H9 (cell line): ENCODE measurements at regions not wholly inside any gene's neighbourhood (a gene's known extent, or its start where the extent isn't known, plus 50 kb on each side); places are given as distances from the start of the nearest gene placed in this dataset.

Source experiments
- DNase-seq: peaks from one replicate; pipeline ENCODE4 v3.0.0-alpha.2; 2017
- H2AFZ ChIP-seq: one replicate; pipeline ENCODE4 v1.6.1; 2013; ENCODE audit warnings: mild to moderate bottlenecking, low read length, control low read depth, moderate library complexity
- H2AK5ac ChIP-seq: 2 replicates; pipeline ENCODE4 v1.6.1; 2013; ENCODE audit warnings: low read length, control low read depth, mixed read lengths; ENCODE audit not compliant: insufficient read length
- H2BK120ac ChIP-seq: one replicate; pipeline ENCODE4 v1.6.1; 2013; ENCODE audit warnings: low read depth, mild to moderate bottlenecking, low read length, control low read depth, inconsistent platforms; ENCODE audit not compliant: poor library complexity, severe bottlenecking
- H2BK12ac ChIP-seq: 2 replicates; pipeline ENCODE4 v1.6.1; 2013; ENCODE audit warnings: low read length, control low read depth, mixed read lengths, low read depth; ENCODE audit not compliant: insufficient read length
- H2BK15ac ChIP-seq: 2 replicates; pipeline ENCODE4 v1.6.1; 2013; ENCODE audit warnings: low read depth, low read length, control low read depth
- H2BK20ac ChIP-seq: one replicate; pipeline ENCODE4 v1.6.1; 2013; ENCODE audit warnings: low read depth, mild to moderate bottlenecking, low read length, control low read depth, inconsistent platforms; ENCODE audit not compliant: poor library complexity, severe bottlenecking
- H2BK5ac ChIP-seq: 2 replicates; pipeline ENCODE4 v1.6.1; 2013; ENCODE audit warnings: low read length, control low read depth, mixed read lengths; ENCODE audit not compliant: insufficient read length
- H3K14ac ChIP-seq: 2 replicates; pipeline ENCODE4 v1.6.1; 2013; ENCODE audit warnings: low read length, control low read depth; ENCODE audit not compliant: insufficient read depth
- H3K18ac ChIP-seq: 2 replicates; pipeline ENCODE4 v1.6.1; 2013; ENCODE audit warnings: low read depth, mild to moderate bottlenecking, mixed read lengths, low read length, control low read depth; ENCODE audit not compliant: insufficient read length
- H3K23ac ChIP-seq: 2 replicates; pipeline ENCODE4 v1.6.1; 2013; ENCODE audit warnings: low read length, control low read depth, mixed read lengths, low read depth; ENCODE audit not compliant: insufficient read length
- H3K23me2 ChIP-seq: 2 replicates; pipeline ENCODE4 v1.6.1; 2013; ENCODE audit warnings: low read depth, mild to moderate bottlenecking, mixed read lengths, low read length, control low read depth; ENCODE audit not compliant: insufficient read length, poor library complexity, severe bottlenecking
- H3K27ac ChIP-seq: 2 replicates; pipeline ENCODE4 v1.5.1; 2013; ENCODE audit warnings: low read length, control low read depth, mixed read lengths, low read depth; ENCODE audit not compliant: insufficient read length
- H3K27me3 ChIP-seq: 2 replicates; pipeline ENCODE4 v1.6.1; 2013; ENCODE audit warnings: low read length, control low read depth, inconsistent platforms; ENCODE audit not compliant: insufficient read depth
- H3K4ac ChIP-seq: 2 replicates; pipeline ENCODE4 v1.6.1; 2013; ENCODE audit warnings: low read depth, mild to moderate bottlenecking, control low read depth, inconsistent platforms, low read length, moderate library complexity
- H3K4me1 ChIP-seq: 2 replicates; pipeline ENCODE4 v1.6.1; 2013; ENCODE audit warnings: low read length, control low read depth, inconsistent platforms; ENCODE audit not compliant: insufficient read depth
- H3K4me2 ChIP-seq: 2 replicates; pipeline ENCODE4 v1.6.1; 2013; ENCODE audit warnings: low read length, control low read depth, mixed read lengths; ENCODE audit not compliant: insufficient read length, insufficient read depth
- H3K56ac ChIP-seq: 2 replicates; pipeline ENCODE4 v1.6.1; 2013; ENCODE audit warnings: low read depth, mild to moderate bottlenecking, mixed read lengths, low read length, control low read depth; ENCODE audit not compliant: insufficient read length
- H3K79me1 ChIP-seq: 2 replicates; pipeline ENCODE4 v1.6.1; 2013; ENCODE audit warnings: low read depth, mild to moderate bottlenecking, moderate library complexity, low read length, control low read depth, inconsistent platforms; ENCODE audit not compliant: insufficient read depth, poor library complexity, severe bottlenecking
- H3K79me2 ChIP-seq: 2 replicates; pipeline ENCODE4 v1.6.1; 2013; ENCODE audit warnings: low read length, control low read depth, inconsistent platforms; ENCODE audit not compliant: insufficient read depth
- H3K9ac ChIP-seq: 2 replicates; pipeline ENCODE4 v1.6.1; 2013; ENCODE audit warnings: low read length, control low read depth, mixed read lengths; ENCODE audit not compliant: insufficient read length; ENCODE audit errors: extremely low read depth
- H3K9me3 ChIP-seq: one replicate; pipeline ENCODE4 v1.6.1; 2013; ENCODE audit warnings: low read depth, low read length, inconsistent platforms; ENCODE audit not compliant: control insufficient read depth
- H3T11ph ChIP-seq: one replicate; pipeline ENCODE4 v1.6.1; 2013; ENCODE audit warnings: mild to moderate bottlenecking, low read length, control low read depth, inconsistent platforms
- H4K20me1 ChIP-seq: one replicate; pipeline ENCODE4 v1.6.1; 2013; ENCODE audit not compliant: control insufficient read depth, insufficient read length, insufficient read depth
- H4K5ac ChIP-seq: 2 replicates; pipeline ENCODE4 v1.6.1; 2013; ENCODE audit warnings: low read depth, mild to moderate bottlenecking, mixed read lengths, low read length, control low read depth; ENCODE audit not compliant: insufficient read length
- H4K8ac ChIP-seq: replicated peaks from 2 replicates; pipeline ENCODE4 v1.6.1; 2013; ENCODE audit warnings: low read length, control low read depth, mixed read lengths, low read depth; ENCODE audit not compliant: insufficient read length
- H4K91ac ChIP-seq: 2 replicates; pipeline ENCODE4 v1.6.1; 2013; ENCODE audit warnings: low read depth, mild to moderate bottlenecking, moderate library complexity, mixed read lengths, low read length, control low read depth; ENCODE audit not compliant: insufficient read length
- H3K27ac Mint-ChIP-seq, 3 experiments: 2 replicates in 2 of 3; 3 replicates in 1 of 3; pipeline ENCODE4 v1.8.0; 2020 to 2021; ENCODE audit warnings: mixed read lengths in 3 of 3, mild to moderate bottlenecking in 1 of 3, moderate library complexity in 1 of 3
- H3K27me3 Mint-ChIP-seq: 2 replicates; pipeline ENCODE4 v1.8.0; 2021; ENCODE audit warnings: low read depth, mild to moderate bottlenecking, moderate library complexity, mixed read lengths
- H3K36me3 Mint-ChIP-seq, 3 experiments: 2 replicates in 2 of 3; 3 replicates in 1 of 3; pipeline ENCODE4 v1.8.0; 2020 to 2021; ENCODE audit warnings: low read depth in 3 of 3, mixed read lengths in 3 of 3; ENCODE audit not compliant: insufficient read depth in 1 of 3
- H3K4me1 Mint-ChIP-seq, 2 experiments: 2 replicates each; pipeline ENCODE4 v1.8.0; 2020; ENCODE audit warnings: mixed read lengths in 2 of 2
- H3K4me3 Mint-ChIP-seq, 2 experiments: 2 replicates in 1 of 2; 3 replicates in 1 of 2; pipeline ENCODE4 v1.8.0; 2020 to 2021; ENCODE audit warnings: mild to moderate bottlenecking in 2 of 2, mixed read lengths in 2 of 2, moderate library complexity in 1 of 2
- H3K9me3 Mint-ChIP-seq, 2 experiments: 2 replicates in 1 of 2; 3 replicates in 1 of 2; pipeline ENCODE4 v1.8.0; 2020; ENCODE audit warnings: mild to moderate bottlenecking in 2 of 2, mixed read lengths in 2 of 2, moderate library complexity in 1 of 2
- CTCF ChIP-seq: fragments of 200-600 bp; sonication (generic); conservative IDR thresholded peaks from 3 replicates; pipeline ENCODE4 v1.8.0; 2021; ENCODE audit warnings: antibody characterized with exemption, mild to moderate bottlenecking
- WGBS: extraction: QIAGEN DNeasy Blood & Tissue Kit; methylation state at CpG from one replicate; pipeline ENCODE4 v1.1.7; 2013; ENCODE audit warnings: missing lambda C conversion rate, low lambda C conversion rate, mixed read lengths; ENCODE audit not compliant: insufficient read length; ENCODE audit errors: extremely low coverage; 5-methylcytosine and 5-hydroxymethylcytosine counted together

DNA sequence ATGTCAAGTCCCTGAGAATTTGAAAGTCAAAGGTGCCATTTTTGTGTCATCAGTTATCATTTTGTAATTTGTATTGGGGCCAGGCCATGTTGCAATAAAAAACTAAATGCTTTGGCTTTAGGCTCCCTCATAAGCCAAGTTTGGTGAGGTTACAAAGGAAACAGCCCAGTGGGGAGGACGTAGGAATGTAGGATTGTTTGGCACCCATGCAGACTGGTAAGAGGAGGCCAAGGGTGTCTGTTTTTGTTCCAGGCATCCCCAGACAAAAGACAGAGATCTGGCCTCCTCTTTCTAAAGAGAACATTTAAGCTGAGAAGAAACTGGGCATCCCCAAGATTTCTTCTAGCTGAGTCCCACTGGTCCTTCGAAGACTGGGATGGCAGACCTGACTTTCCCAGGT, 111.7 kb downstream of the SUDS3 start:
- no peak overlapping the region for H3K18ac ChIP-seq
- Mint-ChIP-seq H3K9me3 (peaks cover 24 to 29% of the 10 kb centered on the region in 2 experiments), H3K4me3 (no peak overlapping the region; a peak in 1 of 5 replicates), H3K27me3 (peaks cover 8% of the 10 kb centered on the region; the same call in 1 of the 2 replicates), H3K4me1 (peaks cover 3 to 5% of the 10 kb centered on the region in 2 experiments), H3K36me3 (peaks cover 17 to 26% (median 22%) of the 10 kb centered on the region in 3 experiments; a peak in 6 of 7 replicates), H3K27ac (no peak overlapping the region)
- no peak overlapping the region for H2BK5ac ChIP-seq
- no peak overlapping the region for H2BK12ac ChIP-seq
- H4K5ac ChIP-seq = no peak overlapping the region
- TF ChIP-seq CTCF = no peak
- no peaks in the 10 kb centered on the region for H4K20me1 ChIP-seq
- H3T11ph ChIP-seq = no peak overlapping the region
- no peaks in the 10 kb centered on the region for H3K79me1 ChIP-seq
- H2BK20ac ChIP-seq = no peak overlapping the region
- no CpG with 5 or more reads among the region's 2 CpGs for WGBS
- H3K4ac ChIP-seq = no peak overlapping the region
- no peak overlapping the region for H4K91ac ChIP-seq
- H2AK5ac ChIP-seq = no peak overlapping the region
- no peak overlapping the region for H3K14ac ChIP-seq
- no peak overlapping the region for H2BK120ac ChIP-seq
- H3K27ac ChIP-seq = no peak overlapping the region
- no peaks in the 10 kb centered on the region; the same call in 1 of the 2 replicates for H3K27me3 ChIP-seq
- H4K8ac ChIP-seq = no peak overlapping the region
- no peaks in the 10 kb centered on the region for H3K23me2 ChIP-seq
- H3K9ac ChIP-seq = no peak overlapping the region
- DNase-seq = no peak
- H3K9me3 ChIP-seq = peaks cover 12% of the 10 kb centered on the region
- no peak overlapping the region for H3K23ac ChIP-seq
- H2BK15ac ChIP-seq = no peak overlapping the region
- no peak overlapping the region for H2AFZ ChIP-seq
- H3K79me2 ChIP-seq = no peaks in the 10 kb centered on the region
- H3K4me2 ChIP-seq = no peak overlapping the region
- no peak overlapping the region for H3K56ac ChIP-seq
- no peaks in the 10 kb centered on the region for H3K4me1 ChIP-seq
